NCI-H2029 (cell line): ENCODE measurements at regions not wholly inside any gene's neighbourhood (a gene's known extent, or its start where the extent isn't known, plus 50 kb on each side); places are given as distances from the start of the nearest gene placed in this dataset.

Source experiments
- DNase-seq: peaks from one replicate; lab custom pipeline; 2025; lab: John Stamatoyannopoulos, UW

- no peak for DNase-seq
These were observed 61.5 kb upstream of the ADRA2C start for GRCh38 chr4:3704669-3705068.

- DNase-seq: no peak
These were observed 62.3 kb upstream of the ADRA2C start for GRCh38 chr4:3703677-3704521.

GRCh38 chr4:3703343-3703676 is 62.9 kb upstream of the ADRA2C start:
- no peak for DNase-seq

GRCh38 chr4:3702561-3703221 is 63.5 kb upstream of the ADRA2C start:
- DNase-seq: no peak

- DNase-seq: no peak
These were observed 64.2 kb upstream of the ADRA2C start for GRCh38 chr4:3701736-3702560.

GRCh38 chr4:3701271-3701734 is 64.9 kb upstream of the ADRA2C start:
- no peak for DNase-seq

GRCh38 chr4:3700736-3701135 is 65.4 kb upstream of the ADRA2C start:
- DNase-seq: no peak

GRCh38 chr4:3700223-3700622 is 66.0 kb upstream of the ADRA2C start:
- no peak for DNase-seq

GRCh38 chr4:3699678-3700077 is 66.5 kb upstream of the ADRA2C start:
- no peak for DNase-seq

- no peak for DNase-seq
These were observed 66.9 kb upstream of the ADRA2C start for GRCh38 chr4:3699261-3699660.

- no peak for DNase-seq
These were observed 69.2 kb upstream of the ADRA2C start for GRCh38 chr4:3697033-3697432.

- DNase-seq: no peak
These were observed 75.5 kb upstream of the ADRA2C start for GRCh38 chr4:3690551-3691152.

GRCh38 chr4:3689576-3690550 is 76.3 kb upstream of the ADRA2C start:
- no peak for DNase-seq

GRCh38 chr4:3689006-3689405 is 77.2 kb upstream of the ADRA2C start:
- no peak for DNase-seq

GRCh38 chr4:3688018-3688998 is 77.9 kb upstream of the ADRA2C start:
- no peak for DNase-seq

- no peak for DNase-seq
These were observed 78.6 kb upstream of the ADRA2C start for GRCh38 chr4:3687538-3687937.

GRCh38 chr4:3686753-3687152 is 79.4 kb upstream of the ADRA2C start:
- no peak for DNase-seq

GRCh38 chr4:3685081-3685645 is 81.0 kb upstream of the ADRA2C start:
- no peak for DNase-seq

- no peak for DNase-seq
These were observed 81.6 kb upstream of the ADRA2C start for GRCh38 chr4:3684546-3684945.
